Left cardiac atrium (tissue), 4 donors: ENCODE measurements at regions not wholly inside any gene's neighbourhood (a gene's known extent, or its start where the extent isn't known, plus 50 kb on each side); places are given as distances from the start of the nearest gene placed in this dataset.
"Not testable (repeated sequence)": the region's sequence is repeated elsewhere in the genome, so short reads cannot be mapped to it uniquely, and the experiment has no call there.

Experiments used
- ATAC-seq, 2 donors: fragments of 200-7000 bp; cut with Tn5 transposase; one replicate each; pipeline ENCODE4 v1.9.1; 2020; ENCODE audit warnings: mild to moderate bottlenecking in 2 of 2, moderate library complexity in 2 of 2
- DNase-seq: peaks from one replicate; pipeline ENCODE4 v3.0.0-alpha.2; 2020
- intact Hi-C, 2 donors: fragments of 100-400 bp; cut with DNase I; formaldehyde crosslinking; loops; one replicate each; pipeline versions ENCODE4 v1.14.1 to v1.15.1; 2022 to 2023
- donor health status: DM: no; HTN: yes; CAD: no.
- donor health status: DM: no; HTN: yes; CAD: no; lungs with severe emphysema.
- donor health status: DM: yes; HTN: yes; CAD: no.
- donor health status: Dilated cardiomyopathy.

- intact Hi-C loops: no loop called here
- DNase-seq (no peak), ATAC-seq (no peak)
Observed at GRCh38 chr5:71929003-71929402, 178.3 kb upstream of the MAP1B start.

- ATAC-seq, intact Hi-C loops, DNase-seq: not testable (repeated sequence)
Observed at GRCh38 chr5:71930554-71930953, 176.7 kb upstream of the MAP1B start.

- no peak for DNase-seq
- intact Hi-C loops: no loop called here
Observed at GRCh38 chr5:71932131-71932654, 175.1 kb upstream of the MAP1B start.

GRCh38 chr5:71932655-71933338 is 174.5 kb upstream of the MAP1B start:
- DNase-seq (peak; percentile 77), ATAC-seq (peak; percentile 88 to 95)
- intact Hi-C loops: no loop called here

More at GRCh38 chr5:71932131-71932654, 175.1 kb upstream of the MAP1B start:
- peak; percentile 59 to 71 for ATAC-seq

GRCh38 chr5:71934322-71934721 is 173.0 kb upstream of the MAP1B start:
- ATAC-seq (no peak), DNase-seq (no peak)
- intact Hi-C loops: no loop called here

GRCh38 chr5:71937921-71938698 is 169.2 kb upstream of the MAP1B start:
- intact Hi-C loops: no loop called here
- ATAC-seq (no peak), DNase-seq (no peak)

- intact Hi-C loops: no loop called here
- ATAC-seq (peak in 1 of 2 donors; percentile 54), DNase-seq (no peak)
Observed at GRCh38 chr5:71938895-71939294, 168.4 kb upstream of the MAP1B start.

GRCh38 chr5:71939452-71940230 is 167.6 kb upstream of the MAP1B start:
- intact Hi-C loops: no loop called here
- ATAC-seq: peak; percentile 23 to 34
- no peak for DNase-seq

GRCh38 chr5:71943874-71944273 is 163.4 kb upstream of the MAP1B start:
- ATAC-seq: no peak
- no peak for DNase-seq
- intact Hi-C loops: no loop called here

- intact Hi-C loops: no loop called here
- DNase-seq: no peak
- ATAC-seq: no peak
Observed at GRCh38 chr5:71945436-71945835, 161.8 kb upstream of the MAP1B start.

- ATAC-seq: no peak
- intact Hi-C loops: no loop called here
Observed at GRCh38 chr5:71946343-71947030, 160.8 kb upstream of the MAP1B start.

GRCh38 chr5:71948206-71948605 is 159.1 kb upstream of the MAP1B start:
- intact Hi-C loops: no loop called here
- DNase-seq (no peak), ATAC-seq (no peak)

More at GRCh38 chr5:71946343-71947030, 160.8 kb upstream of the MAP1B start:
- no peak for DNase-seq

- intact Hi-C loops: no loop called here
- no peak for DNase-seq
- peak in 1 of 2 donors; percentile 34 for ATAC-seq
Observed at GRCh38 chr5:71949772-71950171, 157.5 kb upstream of the MAP1B start.

GRCh38 chr5:71953866-71954265 is 153.4 kb upstream of the MAP1B start:
- intact Hi-C loops: no loop called here
- no peak for DNase-seq

GRCh38 chr5:71954329-71954728 is 152.9 kb upstream of the MAP1B start:
- no peak for DNase-seq
- ATAC-seq: no peak
- intact Hi-C loops: no loop called here

More at GRCh38 chr5:71953866-71954265, 153.4 kb upstream of the MAP1B start:
- no peak for ATAC-seq

GRCh38 chr5:71955723-71956122 is 151.6 kb upstream of the MAP1B start:
- DNase-seq (no peak), ATAC-seq (peak in 1 of 2 donors; percentile 91)
- intact Hi-C loops: no loop called here

GRCh38 chr5:71957292-71957898 is 149.9 kb upstream of the MAP1B start:
- ATAC-seq (no peak), DNase-seq (no peak)
- intact Hi-C loops: no loop called here

- DNase-seq (no peak), ATAC-seq (no peak)
- intact Hi-C loops: no loop called here
Observed at GRCh38 chr5:71960195-71960594, 147.1 kb upstream of the MAP1B start.

GRCh38 chr5:71961786-71962185 is 145.5 kb upstream of the MAP1B start:
- no peak for ATAC-seq
- intact Hi-C loops: no loop called here

More at GRCh38 chr5:71961786-71962185, 145.5 kb upstream of the MAP1B start:
- DNase-seq: no peak
